NOMO-1 treated with DMSO at 0.1 percent for 48 hours (cell line): ENCODE measurements at regions not wholly inside any gene's neighbourhood (a gene's known extent, or its start where the extent isn't known, plus 50 kb on each side); places are given as distances from the start of the nearest gene placed in this dataset.
A peak's percentile ranks its signal among the peaks of the same experiment; 100 is the strongest.
"Not testable (repeated sequence)": the region's sequence is repeated elsewhere in the genome, so short reads cannot be mapped to it uniquely, and the experiment has no call there.

Experiments used
- DNase-seq: peaks from one replicate; lab custom pipeline; 2025; ENCODE audit not compliant: unreplicated experiment; lab: John Stamatoyannopoulos, UW

DNA sequence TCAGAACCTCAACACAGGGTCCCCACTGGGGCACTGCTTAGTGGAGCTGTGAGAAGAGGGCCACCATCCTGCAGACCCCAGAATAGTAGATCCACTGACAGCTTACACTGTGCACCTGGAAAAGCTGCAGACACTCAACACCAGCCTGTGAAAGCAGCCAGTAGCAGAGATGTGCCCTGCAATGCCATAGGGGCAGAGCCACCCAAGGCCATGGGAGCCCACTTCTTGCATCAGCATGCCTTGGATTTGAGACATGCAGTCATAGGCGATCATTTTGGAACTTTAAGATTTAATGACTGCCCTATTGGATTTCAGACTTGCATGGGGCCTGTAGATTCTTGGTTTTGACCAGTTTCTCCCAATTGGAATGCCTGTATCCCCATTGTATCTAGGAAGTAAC, 1962.1 kb upstream of the PRR20A start:
- not testable (repeated sequence) for DNase-seq

DNA sequence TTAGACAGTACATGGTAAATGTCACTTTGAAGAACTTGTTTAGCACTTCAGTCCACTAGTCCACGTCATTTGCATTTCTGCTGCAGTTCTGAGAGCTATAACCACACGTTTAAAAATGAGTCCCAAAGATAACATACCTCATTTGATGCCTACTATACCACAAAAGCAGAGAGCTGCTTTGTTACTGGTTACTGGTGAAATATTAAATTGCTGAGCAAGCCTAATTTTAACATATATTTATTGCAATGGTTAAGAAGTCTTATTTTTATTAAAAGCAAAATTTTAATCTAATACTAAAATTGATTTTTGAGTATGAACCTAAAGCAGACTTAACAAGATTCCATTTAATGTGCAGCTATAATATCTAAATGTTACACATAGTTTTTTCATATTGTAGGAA, 1949.7 kb upstream of the PRR20A start:
- no peak for DNase-seq

DNA sequence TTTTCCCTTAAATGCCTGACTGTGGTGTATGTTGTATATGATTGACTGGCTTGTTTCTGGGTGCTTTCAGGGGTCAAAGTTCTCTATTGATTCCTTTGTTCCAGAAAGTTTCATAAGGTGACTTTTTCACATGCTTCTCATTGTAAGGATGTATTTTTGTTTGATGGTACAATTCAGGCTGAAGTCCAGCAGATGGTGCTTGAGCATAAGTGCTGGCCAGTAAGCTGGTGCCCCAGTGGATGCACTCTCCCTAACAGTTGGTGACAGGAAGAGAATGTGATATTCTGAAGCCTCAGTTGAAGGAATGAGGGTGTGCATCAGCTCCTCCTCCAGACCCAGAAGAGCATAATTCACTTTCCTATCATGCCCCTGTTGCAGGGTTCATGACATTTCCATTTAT, 1941.6 kb upstream of the PRR20A start:
- no peak for DNase-seq

DNA sequence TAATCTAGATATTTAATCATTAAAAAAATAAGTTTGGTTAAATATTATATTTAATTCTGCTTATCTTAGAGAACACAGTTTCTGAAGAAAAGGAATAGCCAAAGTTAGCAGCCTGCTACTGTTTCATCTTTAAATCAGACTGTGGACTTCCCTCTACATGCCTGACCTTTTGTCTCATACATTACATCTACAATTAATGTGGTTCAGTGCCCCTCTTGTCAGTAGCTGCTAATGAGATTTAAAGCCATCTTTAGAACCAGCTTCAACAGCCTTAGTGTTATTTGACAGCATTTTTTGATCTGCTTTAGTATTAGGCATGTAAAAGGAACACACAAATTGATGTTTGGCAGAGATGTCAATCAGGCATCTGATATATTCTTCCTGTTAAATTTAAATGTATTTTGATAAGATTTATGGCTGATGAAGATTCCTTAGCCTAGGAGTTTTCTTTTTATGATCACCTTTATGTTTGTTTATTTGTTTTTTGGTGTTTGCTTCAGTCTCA, 1925.8 kb upstream of the PRR20A start:
- DNase-seq, result no peak

DNA sequence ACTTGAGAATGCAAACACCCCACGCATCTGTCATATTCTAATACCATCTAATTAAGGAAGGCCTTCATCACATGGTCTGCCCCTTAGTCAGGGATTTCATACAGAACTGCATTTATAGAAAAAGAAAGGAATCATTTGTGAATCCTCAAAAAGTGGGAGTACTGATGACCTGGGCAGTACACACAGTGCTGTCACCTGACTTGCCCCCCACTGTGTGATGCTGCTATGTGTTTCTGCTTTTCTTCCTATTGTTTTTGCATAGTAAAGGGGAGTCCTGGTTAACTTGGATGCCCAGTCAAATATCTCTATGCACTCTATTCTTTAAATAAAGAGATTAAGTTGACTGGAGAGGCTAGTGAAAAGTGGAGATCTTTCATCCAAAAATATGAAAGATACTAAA, 1921.2 kb upstream of the PRR20A start:
- no peak for DNase-seq

DNA sequence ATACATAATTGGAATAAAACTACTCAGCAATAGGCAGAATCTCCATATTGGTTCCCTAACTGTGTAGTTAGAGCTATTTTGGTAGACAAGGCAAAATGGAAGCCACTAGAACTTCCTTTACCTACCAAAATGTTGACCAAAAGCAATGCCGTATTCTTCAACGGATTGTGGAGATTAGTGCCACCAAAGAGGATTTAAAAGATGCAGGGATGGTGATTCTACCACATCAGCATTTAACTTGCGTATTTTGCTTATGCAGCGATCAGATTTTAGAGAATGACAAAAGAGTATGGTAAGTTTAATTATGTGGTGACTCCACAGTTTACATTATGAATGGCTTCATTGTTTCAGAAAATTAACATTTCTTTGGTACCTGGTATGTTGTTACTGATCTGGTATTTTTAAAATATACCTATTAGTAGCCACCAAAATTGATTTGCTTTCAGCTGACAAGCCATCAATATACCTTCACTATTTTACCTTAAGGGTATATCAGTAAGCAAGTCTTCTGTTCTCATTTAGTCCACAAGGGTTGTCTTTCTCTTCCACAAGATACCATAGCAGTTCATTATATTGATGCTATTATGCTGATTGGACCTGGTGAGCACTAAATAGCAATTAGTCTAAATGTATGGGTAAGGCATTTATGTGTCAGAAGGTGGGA, 1910.7 kb upstream of the PRR20A start:
- DNase-seq, result no peak

DNA sequence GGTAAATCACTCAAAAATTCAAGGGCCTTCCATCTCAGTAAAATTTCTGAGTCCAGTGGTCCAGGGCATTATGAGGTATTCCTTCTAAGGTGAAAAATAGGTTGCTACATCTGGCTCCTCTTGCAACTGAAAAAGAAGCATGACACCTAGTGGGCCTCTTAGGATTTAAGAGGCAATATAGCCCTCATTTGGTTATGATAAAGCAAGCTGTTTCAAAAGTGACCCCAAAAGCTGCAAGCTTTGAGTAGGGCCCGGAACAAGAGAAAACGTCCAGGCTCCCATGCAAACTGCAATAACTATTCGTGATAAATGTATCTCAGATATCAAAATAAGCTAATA, 1910.2 kb upstream of the PRR20A start:
- DNase-seq, result no peak

DNA sequence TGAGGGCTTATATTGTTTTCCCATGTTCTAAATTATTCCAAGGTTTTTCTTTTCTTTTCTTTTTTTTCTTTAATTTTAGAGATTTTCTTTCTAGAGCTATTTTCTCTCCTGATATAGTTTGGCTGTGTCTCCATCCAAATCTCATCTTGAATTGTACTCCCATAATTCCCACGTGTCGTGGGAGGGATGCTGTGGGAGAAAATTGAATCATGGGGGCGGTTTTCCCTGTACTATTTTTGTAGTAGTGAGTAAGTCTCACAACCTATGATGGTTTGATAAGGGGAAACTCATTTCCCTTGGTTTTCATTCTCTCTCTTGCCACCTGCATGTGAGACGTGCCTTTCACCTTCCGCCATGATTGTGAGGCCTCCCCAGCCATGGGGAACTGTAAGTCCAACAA, 1906.4 kb upstream of the PRR20A start:
- no peak for DNase-seq

DNA sequence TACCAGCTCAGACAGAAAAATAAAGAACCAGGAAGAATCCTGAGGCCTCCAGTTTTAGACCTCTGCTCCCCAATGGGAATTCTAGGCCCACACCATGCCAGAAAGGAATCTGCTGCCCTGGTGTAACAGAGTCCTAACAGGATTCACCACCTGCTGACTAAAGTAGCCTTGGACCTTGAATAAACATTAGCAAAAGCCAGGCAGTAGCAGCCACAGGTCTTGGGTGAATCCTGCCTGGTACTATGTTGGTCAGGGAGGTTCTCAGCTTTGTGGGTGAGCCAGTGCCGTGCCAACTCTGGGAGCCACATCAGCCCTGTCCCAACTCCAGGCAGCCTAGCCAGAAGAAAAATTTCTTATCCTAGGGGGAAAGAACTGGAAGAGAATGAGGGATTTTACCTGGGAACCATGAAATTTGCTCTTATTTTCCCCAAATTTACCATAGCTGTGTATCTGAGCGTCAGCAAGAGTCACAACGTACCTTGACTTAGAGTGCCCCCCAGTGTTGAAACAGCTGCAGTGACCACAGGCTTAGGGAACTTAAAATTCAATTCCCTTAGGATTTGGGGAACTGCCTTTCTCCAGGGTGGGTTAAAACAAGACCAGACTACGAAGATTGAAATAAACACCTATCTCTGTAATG, 1895.6 kb upstream of the PRR20A start:
- peak; percentile 21 for DNase-seq

DNA sequence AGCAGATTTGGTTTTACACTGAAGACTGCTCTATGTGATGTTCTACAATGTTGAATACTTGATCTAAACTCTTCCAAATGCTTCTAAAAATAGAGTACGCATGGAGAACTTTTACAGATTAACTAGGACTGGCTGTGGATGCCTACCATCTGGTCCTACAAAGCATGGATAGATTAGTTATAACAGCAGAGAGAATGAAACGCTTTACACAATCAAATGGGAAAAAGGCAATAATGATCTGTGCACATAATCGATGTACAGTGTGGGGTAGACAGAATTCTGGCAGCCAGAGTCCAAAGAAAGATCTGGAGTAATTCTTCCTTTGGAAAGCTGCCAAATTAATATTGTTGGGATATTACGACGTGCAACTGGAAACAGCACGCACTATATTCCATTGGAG, 1885.5 kb upstream of the PRR20A start:
- no peak for DNase-seq

DNA sequence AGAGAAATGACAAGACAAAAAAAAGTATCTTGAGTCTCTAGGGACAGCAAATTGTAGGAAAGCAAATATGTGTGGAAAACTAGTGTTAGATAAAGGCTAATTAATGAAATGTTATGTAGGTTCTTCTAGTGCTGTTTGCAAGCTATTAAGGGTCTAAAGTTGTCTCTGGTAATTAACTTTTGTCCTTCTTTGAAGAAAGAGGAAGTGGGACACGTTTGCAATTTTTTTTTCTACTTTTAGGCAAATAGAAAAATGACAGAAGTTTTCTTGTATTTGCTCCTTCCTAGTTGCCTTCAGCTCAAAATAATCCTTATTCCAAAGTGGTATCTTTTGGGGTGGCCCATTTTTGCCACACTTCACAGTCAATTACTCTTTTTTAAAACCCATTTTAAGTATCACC, 1877.7 kb upstream of the PRR20A start:
- peak; percentile 53 for DNase-seq

DNA sequence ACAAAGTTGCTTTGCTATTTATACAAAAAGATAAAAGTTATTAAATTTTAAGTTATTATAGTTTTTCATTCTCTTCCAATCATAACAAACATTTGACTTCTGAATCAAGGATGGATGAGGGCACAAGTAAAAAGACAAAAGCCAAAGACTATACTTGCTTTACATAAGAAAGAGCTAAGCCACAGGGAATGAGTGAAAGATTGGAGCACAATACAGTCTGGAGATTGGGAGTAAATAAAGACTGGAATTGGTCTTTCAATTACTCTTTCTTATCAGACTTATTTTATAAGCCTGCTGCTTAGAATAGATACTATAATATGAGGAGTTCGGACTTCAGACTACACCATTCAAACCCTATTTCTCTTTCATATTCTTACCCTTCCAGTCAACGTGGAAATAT, 1874.1 kb upstream of the PRR20A start:
- DNase-seq, result no peak

DNA sequence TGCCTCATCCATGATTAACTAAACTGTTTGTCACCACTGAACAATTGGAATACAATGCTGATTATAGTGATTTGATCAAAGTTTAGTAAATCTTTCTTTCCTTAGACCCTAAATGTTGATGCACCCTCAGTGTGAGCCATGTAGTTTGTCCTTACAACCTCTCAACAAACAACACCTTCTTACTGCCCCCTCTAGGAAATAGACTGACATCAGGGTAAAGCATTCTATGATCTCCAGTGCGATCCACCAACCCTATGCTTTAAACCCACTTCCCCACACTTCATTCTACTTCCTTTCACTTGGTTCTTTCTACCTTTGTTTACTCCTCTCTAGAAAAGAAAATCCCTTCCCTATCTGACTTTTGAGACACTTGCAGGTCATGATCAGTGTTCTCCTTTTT, 1842.5 kb upstream of the PRR20A start:
- no peak for DNase-seq

DNA sequence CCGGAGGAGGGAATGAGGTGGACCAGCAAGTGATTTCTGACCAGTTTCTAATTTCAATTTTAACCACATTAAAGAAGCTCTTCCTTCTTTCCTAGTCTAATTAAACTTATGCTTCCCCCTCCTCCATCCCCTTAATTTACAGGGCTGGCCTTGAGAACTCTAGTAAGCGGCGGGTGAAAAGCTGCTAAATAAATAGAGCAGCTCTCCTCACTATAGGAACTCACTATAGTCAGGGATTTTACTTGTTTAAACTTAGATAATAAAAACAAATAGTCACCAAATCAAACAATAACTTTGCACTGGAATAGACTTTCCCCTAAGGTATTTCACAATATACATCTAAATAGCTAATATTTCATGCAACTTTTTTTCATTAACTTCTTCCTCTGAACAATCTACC, 1838.2 kb upstream of the PRR20A start:
- no peak for DNase-seq

DNA sequence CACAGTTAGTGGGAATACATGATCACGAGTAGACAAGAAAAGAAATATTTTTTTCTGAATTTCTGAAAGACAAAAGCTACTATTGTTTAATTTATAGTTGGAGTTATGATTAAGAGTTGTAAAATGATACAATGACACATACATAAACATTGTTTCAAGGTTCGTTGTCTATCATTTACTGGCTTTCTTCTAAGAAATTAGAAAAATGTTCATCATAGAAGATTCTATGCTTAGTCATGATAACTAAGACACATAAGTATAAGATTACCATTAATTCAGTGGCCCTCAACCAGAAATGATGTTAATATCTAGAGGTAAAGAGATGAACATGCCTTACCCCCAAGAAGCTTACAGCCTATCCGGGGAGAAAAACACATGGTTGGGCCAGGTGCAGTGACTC, 1832.8 kb upstream of the PRR20A start:
- no peak for DNase-seq

DNA sequence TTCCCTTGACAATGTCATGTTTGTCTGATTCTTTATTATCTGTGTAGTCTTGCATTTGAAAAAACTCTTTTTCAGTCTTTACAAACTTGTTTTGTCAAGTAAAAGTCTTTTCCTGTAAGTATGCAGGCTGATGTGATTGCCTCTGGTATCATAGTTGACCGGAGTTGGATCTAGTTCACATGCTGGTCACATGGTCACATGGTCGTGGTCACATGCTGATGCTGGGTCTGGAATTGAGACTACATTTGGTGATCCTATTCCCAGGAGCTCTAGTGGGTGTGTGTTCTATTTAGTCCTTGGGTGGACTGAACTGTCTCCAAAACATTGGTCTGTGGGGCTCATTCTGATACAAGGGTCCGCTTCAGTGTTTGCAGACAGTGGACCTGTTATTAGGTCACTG, 1798.8 kb upstream of the PRR20A start:
- no peak for DNase-seq

DNA sequence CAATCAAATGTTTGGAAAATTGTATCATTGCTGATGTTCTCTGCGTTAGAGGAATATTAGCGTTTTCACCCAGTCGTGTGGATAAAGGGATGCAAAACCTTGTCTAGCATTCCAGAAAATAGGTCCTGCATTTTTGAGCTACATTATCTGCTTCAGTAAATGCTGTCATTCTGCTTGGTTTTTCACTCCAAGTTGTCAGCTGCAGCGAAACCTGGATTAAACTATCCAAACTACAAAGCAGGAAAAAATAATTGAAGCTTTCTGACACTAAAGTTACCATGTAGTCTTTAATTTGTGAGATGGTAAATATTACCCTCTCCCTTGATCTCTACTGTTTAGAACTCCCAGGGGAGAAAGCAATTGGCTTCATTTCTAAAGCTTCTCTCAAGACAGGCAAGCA, 1795.5 kb upstream of the PRR20A start:
- DNase-seq, result no peak

DNA sequence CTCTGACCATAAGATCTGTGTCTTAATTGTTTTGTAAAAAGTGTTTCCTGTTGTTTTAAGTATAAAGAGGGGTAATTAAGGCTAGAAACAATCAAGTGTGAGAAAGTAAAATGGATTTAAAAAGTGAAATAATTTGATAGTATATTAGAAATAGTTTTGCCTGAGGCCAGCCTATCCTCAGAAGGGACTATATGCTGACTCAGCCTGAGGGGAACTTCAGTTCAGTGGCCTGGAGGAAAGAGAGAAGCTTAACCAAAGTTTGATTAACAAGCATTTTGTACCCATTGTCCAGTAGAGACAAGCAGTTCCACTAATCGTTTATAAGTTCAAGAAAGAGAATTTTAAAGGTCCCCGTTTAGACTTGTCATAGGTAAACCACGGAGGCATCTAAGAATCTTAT, 1793.2 kb upstream of the PRR20A start:
- DNase-seq, result no peak

DNA sequence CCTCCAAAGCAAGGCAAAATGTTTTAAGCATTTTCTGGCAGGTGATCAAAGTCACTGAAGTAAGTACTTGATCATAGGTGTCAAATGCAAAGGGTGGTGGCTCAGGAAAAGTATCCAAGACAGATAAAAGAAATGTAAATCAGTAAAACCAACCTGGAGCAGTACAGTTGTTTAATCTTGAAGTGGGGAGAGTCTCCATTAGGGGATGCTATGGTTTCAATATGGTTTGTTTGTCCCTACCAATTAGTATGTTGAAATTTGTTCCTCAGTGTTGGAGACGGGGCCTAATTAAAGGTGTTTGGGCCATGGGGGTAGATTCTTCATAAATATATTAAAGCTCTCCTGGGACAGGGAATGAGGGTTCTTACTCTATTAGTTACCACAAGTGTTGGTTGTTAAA, 1781.7 kb upstream of the PRR20A start:
- DNase-seq, result no peak

DNA sequence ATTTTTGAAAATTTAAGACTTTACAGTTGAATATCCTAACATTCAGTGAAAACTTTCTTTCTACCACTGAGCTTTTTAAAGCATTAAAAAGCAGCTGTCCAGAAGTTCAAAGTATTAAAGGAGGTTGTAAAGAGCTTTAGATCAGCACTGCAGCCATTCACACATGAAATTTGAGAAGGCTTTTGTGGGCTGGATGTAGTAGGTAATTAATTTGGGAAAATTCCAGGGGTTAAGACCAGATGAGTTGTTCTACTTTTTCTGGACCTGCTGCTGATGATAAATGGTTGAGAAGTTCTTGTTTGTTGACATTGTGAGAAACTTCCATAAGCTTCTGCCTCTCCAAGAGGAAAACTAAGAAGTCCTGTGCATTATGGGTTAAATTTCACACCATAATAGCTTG, 1779.6 kb upstream of the PRR20A start:
- DNase-seq, result no peak

DNA sequence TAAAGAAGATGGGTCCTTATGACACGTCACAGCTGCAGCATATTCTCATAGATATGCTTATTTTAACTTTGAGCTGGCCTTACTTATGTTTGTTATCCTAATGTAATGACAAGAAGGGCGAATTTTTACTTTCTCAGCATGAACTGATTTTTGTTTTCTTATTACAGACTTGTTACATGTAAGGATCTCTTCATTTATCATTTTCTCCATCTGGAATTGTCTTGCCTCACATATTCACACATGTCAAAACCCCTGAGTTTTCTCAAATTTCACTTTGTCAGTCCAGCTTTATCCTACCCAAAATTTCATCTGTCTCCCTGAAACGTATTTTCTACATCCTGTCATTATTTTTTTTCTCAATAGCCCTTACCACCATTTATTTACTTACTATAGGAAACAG, 1774.0 kb upstream of the PRR20A start:
- no peak for DNase-seq

DNA sequence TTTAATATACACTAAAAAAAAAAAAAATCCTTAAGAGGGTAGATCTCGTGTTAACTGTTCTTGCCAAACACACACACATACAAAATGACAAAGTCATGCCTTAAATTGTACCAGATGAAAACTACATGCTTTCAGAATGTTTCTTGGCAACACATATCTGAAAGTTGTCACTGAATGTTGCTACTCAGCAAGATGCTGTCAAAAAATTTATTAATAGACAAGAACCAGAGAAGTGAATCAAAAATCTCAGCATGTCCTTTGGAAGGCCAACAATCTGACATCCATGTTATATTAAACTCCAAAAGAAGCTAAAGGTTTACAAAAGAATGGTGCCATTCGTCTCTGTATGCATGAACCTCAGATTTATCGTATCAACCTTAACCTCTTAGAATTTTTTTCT, 1746.2 kb upstream of the PRR20A start:
- DNase-seq, result no peak

DNA sequence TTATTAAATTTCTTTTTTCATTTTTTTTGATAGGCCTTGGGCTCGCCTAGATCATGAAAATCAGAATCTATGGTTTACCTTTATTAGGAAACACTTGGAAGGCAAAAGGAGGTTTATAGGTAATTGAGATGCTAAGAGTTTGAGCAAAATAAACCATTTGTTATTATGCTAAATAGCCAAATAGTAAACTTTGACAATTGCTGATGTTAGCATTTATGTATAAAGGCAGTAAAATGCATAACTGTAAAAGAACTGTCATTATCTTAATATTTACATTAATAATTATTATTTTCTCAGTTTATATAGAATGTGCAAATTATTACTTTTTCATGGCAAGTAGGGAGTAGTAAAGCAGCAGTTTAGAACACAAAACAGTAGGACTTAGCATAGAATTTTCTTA, 1737.8 kb upstream of the PRR20A start:
- DNase-seq, result no peak
